ENCODE measurements at regions not wholly inside any gene's neighbourhood (a gene's known extent, or its start where the extent isn't known, plus 50 kb on each side); places are given as distances from the start of the nearest gene placed in this dataset.

- Mint-ChIP-seq H3K4me3 (ENCODE audit: unreplicated experiment) (no peak overlapping the region), H3K36me3 (ENCODE audit: low read depth, unreplicated experiment) (no peaks in the 10 kb centered on the region), H3K4me1 (ENCODE audit: unreplicated experiment) (no peaks in the 10 kb centered on the region), H3K27ac (ENCODE audit: unreplicated experiment) (no peak overlapping the region), H3K9me3 (ENCODE audit: unreplicated experiment) (no peaks in the 10 kb centered on the region), H3K27me3 (ENCODE audit: unreplicated experiment) (no peaks in the 10 kb centered on the region)
- TF ChIP-seq CTCF (IDR thresholded peaks at IDR 0.05; ENCODE audit: unreplicated experiment), result no peak
- no peak for DNase-seq (ENCODE audit: low spot score)
Measured at GRCh38 chr4:31039382-31039781, 319.2 kb downstream of the PCDH7 start.

- no peaks in the 10 kb centered on the region for H3K27me3 Mint-ChIP-seq (ENCODE audit: unreplicated experiment)
- no peak overlapping the region for H3K27ac Mint-ChIP-seq (ENCODE audit: unreplicated experiment)
- TF ChIP-seq CTCF (IDR thresholded peaks at IDR 0.05; ENCODE audit: unreplicated experiment), result no peak
- no peak for DNase-seq (ENCODE audit: low spot score)
- H3K4me1 Mint-ChIP-seq (ENCODE audit: unreplicated experiment), result peaks cover under 1% of the 10 kb centered on the region
- no peaks in the 10 kb centered on the region for H3K9me3 Mint-ChIP-seq (ENCODE audit: unreplicated experiment)
- no peak overlapping the region for H3K4me3 Mint-ChIP-seq (ENCODE audit: unreplicated experiment)
- H3K36me3 Mint-ChIP-seq (ENCODE audit: low read depth, unreplicated experiment), result no peaks in the 10 kb centered on the region
Measured at GRCh38 chr4:31040106-31040505, 319.9 kb downstream of the PCDH7 start.

GRCh38 chr4:31041385-31041784 lies 321.2 kb downstream of the PCDH7 start:
- H3K27ac Mint-ChIP-seq (ENCODE audit: unreplicated experiment), result no peak overlapping the region
- H3K4me1 Mint-ChIP-seq (ENCODE audit: unreplicated experiment), result peaks cover 3% of the 10 kb centered on the region
- H3K4me3 Mint-ChIP-seq (ENCODE audit: unreplicated experiment), result no peak overlapping the region
- TF ChIP-seq CTCF (IDR thresholded peaks at IDR 0.05; ENCODE audit: unreplicated experiment), result no peak
- no peaks in the 10 kb centered on the region for H3K9me3 Mint-ChIP-seq (ENCODE audit: unreplicated experiment)
- no peak for DNase-seq (ENCODE audit: low spot score)
- no peaks in the 10 kb centered on the region for H3K27me3 Mint-ChIP-seq (ENCODE audit: unreplicated experiment)
- H3K36me3 Mint-ChIP-seq (ENCODE audit: low read depth, unreplicated experiment), result no peaks in the 10 kb centered on the region

- Mint-ChIP-seq H3K27ac (ENCODE audit: unreplicated experiment) (no peak overlapping the region), H3K4me3 (ENCODE audit: unreplicated experiment) (no peak overlapping the region), H3K36me3 (ENCODE audit: low read depth, unreplicated experiment) (no peaks in the 10 kb centered on the region), H3K27me3 (ENCODE audit: unreplicated experiment) (no peaks in the 10 kb centered on the region), H3K9me3 (ENCODE audit: unreplicated experiment) (no peaks in the 10 kb centered on the region), H3K4me1 (ENCODE audit: unreplicated experiment) (peaks cover 3% of the 10 kb centered on the region)
- no peak for DNase-seq (ENCODE audit: low spot score)
- TF ChIP-seq CTCF (IDR thresholded peaks at IDR 0.05; ENCODE audit: unreplicated experiment), result no peak
Measured at GRCh38 chr4:31041853-31042252, 321.7 kb downstream of the PCDH7 start.

GRCh38 chr4:31043382-31044062 lies 323.4 kb downstream of the PCDH7 start:
- H3K4me1 Mint-ChIP-seq (ENCODE audit: unreplicated experiment), result peaks cover 3% of the 10 kb centered on the region

More at GRCh38 chr4:31043382-31044062, 323.4 kb downstream of the PCDH7 start:
- no peak overlapping the region for H3K27ac Mint-ChIP-seq (ENCODE audit: unreplicated experiment)
- H3K36me3 Mint-ChIP-seq (ENCODE audit: low read depth, unreplicated experiment), result no peaks in the 10 kb centered on the region
- no peak for TF ChIP-seq CTCF (IDR thresholded peaks at IDR 0.05; ENCODE audit: unreplicated experiment)
- DNase-seq (ENCODE audit: low spot score), result no peak
- H3K4me3 Mint-ChIP-seq (ENCODE audit: unreplicated experiment), result no peak overlapping the region
- H3K27me3 Mint-ChIP-seq (ENCODE audit: unreplicated experiment), result no peaks in the 10 kb centered on the region
- H3K9me3 Mint-ChIP-seq (ENCODE audit: unreplicated experiment), result no peaks in the 10 kb centered on the region

Data from endothelial cell (in vitro differentiated cells).